GM18505 (cell line): ENCODE measurements at regions not wholly inside any gene's neighbourhood (a gene's known extent, or its start where the extent isn't known, plus 50 kb on each side); places are given as distances from the start of the nearest gene placed in this dataset.

Source experiments
- ATAC-seq: cut with Tn5 transposase; IDR thresholded peaks from one replicate; pipeline ENCODE4 v1.9.1; 2021; ENCODE audit not compliant: unreplicated experiment
- POLR2A ChIP-seq: IDR thresholded peaks from 4 replicates; pipeline ENCODE4 v1.6.1; 2011; ENCODE audit warnings: borderline replicate concordance; ENCODE audit not compliant: insufficient read depth, insufficient read length; ENCODE audit errors: extremely low read depth

- no peak for ATAC-seq
- no peak for TF ChIP-seq POLR2A
These were observed 290.9 kb upstream of the LDB2 start for GRCh38 chr4:17189401-17189720.

GRCh38 chr4:17188547-17189400, 290.3 kb upstream of the LDB2 start:
- no peak for ATAC-seq

GRCh38 chr4:17188125-17188524, 289.7 kb upstream of the LDB2 start:
- ATAC-seq: no peak
- TF ChIP-seq POLR2A: no peak

More at GRCh38 chr4:17188547-17189400, 290.3 kb upstream of the LDB2 start:
- no peak for TF ChIP-seq POLR2A

GRCh38 chr4:17187003-17187402, 288.6 kb upstream of the LDB2 start:
- no peak for TF ChIP-seq POLR2A
- no peak for ATAC-seq

GRCh38 chr4:17182888-17183287, 284.4 kb upstream of the LDB2 start:
- no peak for TF ChIP-seq POLR2A
- ATAC-seq: no peak

GRCh38 chr4:17174751-17175150, 276.3 kb upstream of the LDB2 start:
- no peak for ATAC-seq
- no peak for TF ChIP-seq POLR2A

GRCh38 chr4:17173300-17173699, 274.9 kb upstream of the LDB2 start:
- no peak for ATAC-seq

GRCh38 chr4:17170131-17170530, 271.7 kb upstream of the LDB2 start:
- ATAC-seq: no peak

More at GRCh38 chr4:17173300-17173699, 274.9 kb upstream of the LDB2 start:
- no peak for TF ChIP-seq POLR2A

GRCh38 chr4:17169699-17170098, 271.3 kb upstream of the LDB2 start:
- ATAC-seq: no peak
- no peak for TF ChIP-seq POLR2A

More at GRCh38 chr4:17170131-17170530, 271.7 kb upstream of the LDB2 start:
- TF ChIP-seq POLR2A: no peak

- no peak for ATAC-seq
- no peak for TF ChIP-seq POLR2A
These were observed 270.1 kb upstream of the LDB2 start for GRCh38 chr4:17168571-17168970.

GRCh38 chr4:17166954-17167353, 268.5 kb upstream of the LDB2 start:
- TF ChIP-seq POLR2A: no peak
- no peak for ATAC-seq

GRCh38 chr4:17165286-17165685, 266.8 kb upstream of the LDB2 start:
- no peak for ATAC-seq
- TF ChIP-seq POLR2A: no peak

GRCh38 chr4:17164666-17165065, 266.2 kb upstream of the LDB2 start:
- no peak for ATAC-seq
- TF ChIP-seq POLR2A: no peak

- no peak for ATAC-seq
- TF ChIP-seq POLR2A: no peak
These were observed 264.8 kb upstream of the LDB2 start for GRCh38 chr4:17163156-17163771.

GRCh38 chr4:17157304-17157703, 258.9 kb upstream of the LDB2 start:
- TF ChIP-seq POLR2A: no peak
- ATAC-seq: no peak

- TF ChIP-seq POLR2A: no peak
- ATAC-seq: no peak
These were observed 257.0 kb upstream of the LDB2 start for GRCh38 chr4:17155486-17155885.
